BE2C (cell line): ENCODE measurements at regions not wholly inside any gene's neighbourhood (a gene's known extent, or its start where the extent isn't known, plus 50 kb on each side); places are given as distances from the start of the nearest gene placed in this dataset.

Source experiments
- DNase-seq: peaks from one replicate; pipeline ENCODE4 v3.0.0-alpha.2; 2020
- H3K27me3 ChIP-seq: fragments of 250-450 bp; sonication (Bioruptor Pico); 2 replicates; pipeline ENCODE4 v1.5.1; 2020; ENCODE audit warnings: mild to moderate bottlenecking
- H3K36me3 ChIP-seq: fragments of 250-450 bp; sonication (Bioruptor Pico); 2 replicates; pipeline ENCODE4 v1.5.1; 2020; ENCODE audit warnings: mild to moderate bottlenecking
- H3K4me1 ChIP-seq: fragments of 250-450 bp; sonication (Bioruptor Pico); 2 replicates; pipeline ENCODE4 v1.5.1; 2020
- H3K4me3 ChIP-seq: 2 replicates; pipeline ENCODE4 v1.5.1; 2011; ENCODE audit warnings: low read depth, low read length
- H3K9me3 ChIP-seq: fragments of 250-450 bp; sonication (Bioruptor Pico); 2 replicates; pipeline ENCODE4 v1.5.1; 2020
- CTCF ChIP-seq: IDR thresholded peaks from 2 replicates; pipeline ENCODE4 v1.5.1; 2012; ENCODE audit warnings: mild to moderate bottlenecking, low read depth, low read length

- Histone ChIP-seq H3K36me3 (no peaks in the 10 kb centered on the region), H3K4me3 (no peak overlapping the region), H3K27me3 (no peaks in the 10 kb centered on the region), H3K4me1 (no peaks in the 10 kb centered on the region), H3K9me3 (no peaks in the 10 kb centered on the region)
- no peak for TF ChIP-seq CTCF
- DNase-seq, result no peak
These were observed 239.8 kb downstream of the IRX2 start for GRCh38 chr5:2511706-2512105.

GRCh38 chr5:2511126-2511525 is 240.4 kb downstream of the IRX2 start:
- Histone ChIP-seq H3K4me1 (no peaks in the 10 kb centered on the region), H3K9me3 (no peaks in the 10 kb centered on the region), H3K4me3 (no peak overlapping the region), H3K36me3 (no peaks in the 10 kb centered on the region), H3K27me3 (no peaks in the 10 kb centered on the region)
- TF ChIP-seq CTCF, result no peak
- no peak for DNase-seq

GRCh38 chr5:2509527-2509926 is 241.9 kb downstream of the IRX2 start:
- H3K27me3 ChIP-seq, result no peaks in the 10 kb centered on the region
- DNase-seq, result no peak
- no peaks in the 10 kb centered on the region for H3K9me3 ChIP-seq
- H3K4me3 ChIP-seq, result no peak overlapping the region
- H3K4me1 ChIP-seq, result no peaks in the 10 kb centered on the region
- H3K36me3 ChIP-seq, result no peaks in the 10 kb centered on the region
- TF ChIP-seq CTCF, result no peak

- H3K4me3 ChIP-seq, result no peak overlapping the region
- no peaks in the 10 kb centered on the region for H3K27me3 ChIP-seq
- no peak for TF ChIP-seq CTCF
- H3K36me3 ChIP-seq, result no peaks in the 10 kb centered on the region
- H3K4me1 ChIP-seq, result no peaks in the 10 kb centered on the region
- no peak for DNase-seq
- no peaks in the 10 kb centered on the region for H3K9me3 ChIP-seq
These were observed 243.0 kb downstream of the IRX2 start for GRCh38 chr5:2508514-2508913.

- H3K9me3 ChIP-seq, result no peaks in the 10 kb centered on the region
- no peaks in the 10 kb centered on the region for H3K4me1 ChIP-seq
- no peak for DNase-seq
- no peak for TF ChIP-seq CTCF
- no peaks in the 10 kb centered on the region for H3K27me3 ChIP-seq
- H3K4me3 ChIP-seq, result no peak overlapping the region
- H3K36me3 ChIP-seq, result no peaks in the 10 kb centered on the region
These were observed 243.9 kb downstream of the IRX2 start for GRCh38 chr5:2507611-2508010.

- Histone ChIP-seq H3K4me3 (no peak overlapping the region), H3K36me3 (no peaks in the 10 kb centered on the region), H3K27me3 (no peaks in the 10 kb centered on the region), H3K4me1 (no peaks in the 10 kb centered on the region), H3K9me3 (no peaks in the 10 kb centered on the region)
- TF ChIP-seq CTCF, result no peak
- DNase-seq, result no peak
These were observed 244.9 kb downstream of the IRX2 start for GRCh38 chr5:2506603-2507002.
